Activated naive CD8-positive, alpha-beta T cell treated with anti-CD3 and anti-CD28 coated beads, Interleukin-2, amount 10 ng/mL, durations not matched to agents 7 days and 5 days (primary cell): ENCODE measurements at regions not wholly inside any gene's neighbourhood (a gene's known extent, or its start where the extent isn't known, plus 50 kb on each side); places are given as distances from the start of the nearest gene placed in this dataset.

Experiments used
- ATAC-seq: fragments of 150-1000 bp; cut with Tn5 transposase; one replicate; pipeline ENCODE4 v1.10.0; 2021; ENCODE audit warnings: low read depth, moderate library complexity
- POLR2A ChIA-PET: fragments of 350-600 bp; sonication (Branson Sonifier 250); formaldehyde crosslinking; loops from one replicate; lab custom pipeline; 2021; ENCODE audit warnings: antibody characterized with exemption; lab: Charles Lee
- DNase-seq: peaks from one replicate; pipeline ENCODE4 v3.0.0; 2021
- H3K27ac Mint-ChIP-seq: one replicate; pipeline ENCODE4 v1.8.0; 2022; ENCODE audit warnings: mild to moderate bottlenecking, mixed read lengths
- H3K27me3 Mint-ChIP-seq: one replicate; pipeline ENCODE4 v1.8.0; 2022; ENCODE audit warnings: mild to moderate bottlenecking, moderate library complexity, mixed read lengths
- H3K36me3 Mint-ChIP-seq: one replicate; pipeline ENCODE4 v1.8.0; 2021; ENCODE audit warnings: mild to moderate bottlenecking, mixed read lengths
- H3K4me1 Mint-ChIP-seq: one replicate; pipeline ENCODE4 v1.8.0; 2021; ENCODE audit warnings: mixed read lengths
- H3K4me3 Mint-ChIP-seq: one replicate; pipeline ENCODE4 v1.8.0; 2022; ENCODE audit warnings: mild to moderate bottlenecking, moderate library complexity, mixed read lengths
- H3K9me3 Mint-ChIP-seq: one replicate; pipeline ENCODE4 v1.8.0; 2021; ENCODE audit warnings: mixed read lengths

DNA sequence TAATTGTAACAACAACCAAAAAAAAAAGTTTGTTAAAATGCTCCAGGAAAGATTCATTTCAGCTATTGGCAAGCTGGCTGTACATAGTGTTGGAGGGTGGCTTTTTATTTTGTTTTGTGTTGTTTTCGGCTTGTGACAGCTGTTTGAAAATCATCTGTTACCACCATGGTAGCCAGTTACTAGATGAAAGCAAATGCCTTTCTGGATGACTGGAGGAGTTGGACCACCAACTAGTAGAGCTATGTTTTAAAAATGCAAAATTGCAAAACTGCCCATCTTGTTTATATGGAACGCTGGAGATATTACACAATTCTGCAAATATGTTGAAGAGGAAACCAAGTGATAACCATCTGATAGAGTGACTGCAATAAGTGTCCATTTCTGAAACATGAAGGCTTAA, 53.2 kb upstream of the TNIP3 start:
- POLR2A ChIA-PET = no interaction called here
- Mint-ChIP-seq H3K27me3 (no peaks in the 10 kb centered on the region), H3K9me3 (peaks cover 6% of the 10 kb centered on the region), H3K27ac (no peak overlapping the region), H3K36me3 (peaks cover 3% of the 10 kb centered on the region), H3K4me1 (peaks cover 26% of the 10 kb centered on the region), H3K4me3 (no peak overlapping the region)
- ATAC-seq = no peak
- DNase-seq = no peak

DNA sequence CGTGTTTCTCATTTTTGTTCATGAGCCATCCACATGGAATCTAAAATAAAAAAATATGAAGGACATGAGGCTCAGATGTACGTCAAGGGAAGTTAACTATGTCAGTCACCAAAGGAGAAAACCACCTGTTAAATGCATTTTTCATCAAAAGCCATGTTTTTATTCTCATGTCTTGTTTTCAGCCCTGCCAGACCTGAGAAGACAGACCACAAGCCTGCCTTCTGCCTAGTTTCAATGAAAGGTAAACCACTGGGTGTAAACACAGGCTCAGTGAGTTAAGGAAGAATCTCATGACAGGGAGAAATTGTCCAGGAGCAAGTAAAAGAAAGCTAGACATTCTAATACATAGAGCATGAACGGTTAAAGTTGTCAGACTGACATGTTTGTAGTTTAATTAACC, 52.3 kb upstream of the TNIP3 start:
- ATAC-seq = no peak

DNA sequence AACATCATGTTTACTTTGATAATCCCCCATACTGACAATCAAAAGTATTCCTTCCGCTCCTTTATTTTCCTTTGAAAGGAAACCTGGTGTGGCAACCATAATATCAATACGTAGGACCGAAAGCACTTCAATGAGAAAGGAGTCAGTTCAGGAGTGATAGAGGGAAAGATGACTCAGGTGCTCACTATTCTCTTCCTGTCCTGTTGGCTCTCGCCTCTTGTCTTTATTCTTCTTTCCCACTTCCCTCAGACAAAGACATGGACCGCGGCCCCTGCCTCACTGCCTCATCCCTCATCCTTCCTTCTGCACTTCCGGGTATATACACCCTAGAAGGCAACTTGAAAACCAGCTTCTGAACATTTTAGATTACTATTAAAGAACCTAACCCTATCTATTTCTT, 49.8 kb upstream of the TNIP3 start:
- Mint-ChIP-seq H3K36me3 (peaks cover 4% of the 10 kb centered on the region), H3K4me3 (no peak overlapping the region), H3K9me3 (peaks cover 11% of the 10 kb centered on the region), H3K4me1 (peaks cover 11% of the 10 kb centered on the region), H3K27me3 (no peaks in the 10 kb centered on the region), H3K27ac (no peak overlapping the region)
- ATAC-seq (no peak), DNase-seq (no peak)
- POLR2A ChIA-PET = no interaction called here

More for the DNA sequence above, 52.3 kb upstream of the TNIP3 start:
- Mint-ChIP-seq H3K9me3 (peaks cover 6% of the 10 kb centered on the region), H3K36me3 (peaks cover 3% of the 10 kb centered on the region), H3K4me3 (no peak overlapping the region), H3K27ac (no peak overlapping the region), H3K27me3 (no peaks in the 10 kb centered on the region), H3K4me1 (peaks cover 17% of the 10 kb centered on the region)
- POLR2A ChIA-PET = no interaction called here
- DNase-seq = no peak
